ENCODE measurements at regions not wholly inside any gene's neighbourhood (a gene's known extent, or its start where the extent isn't known, plus 50 kb on each side); places are given as distances from the start of the nearest gene placed in this dataset.

DNA sequence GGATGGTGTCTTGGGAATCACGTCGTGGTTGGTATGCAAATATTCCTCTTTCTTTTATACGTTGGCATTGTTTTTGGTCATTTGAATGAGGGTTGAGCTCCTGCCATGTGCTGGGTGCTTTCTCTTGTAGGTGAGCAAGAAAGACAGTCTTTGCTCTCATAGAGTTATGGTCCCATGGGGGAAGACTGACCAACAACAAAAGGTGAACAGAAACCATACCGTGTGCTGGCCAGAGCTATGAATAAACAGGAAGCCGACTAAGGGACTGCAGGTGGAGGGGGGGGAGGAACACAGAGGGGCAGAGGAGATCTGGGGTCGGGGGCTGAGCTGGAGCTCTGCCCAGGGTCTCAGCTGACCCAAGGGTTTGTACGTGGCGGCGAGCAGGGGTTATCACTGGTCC is 245.3 kb downstream of the CTTN start:
- no peaks in the 10 kb centered on the region for H3K4me1 ChIP-seq (replicated peaks)
- H3K27me3 ChIP-seq (replicated peaks) = no peaks in the 10 kb centered on the region
- no peak for DNase-seq (ENCODE audit: low read depth in 1 of 2, low spot score in 2 of 2)
- H3K36me3 ChIP-seq = no peaks in the 10 kb centered on the region
- no peak overlapping the region for H3K27ac ChIP-seq
- H3K4me3 ChIP-seq = no peak overlapping the region
- peaks cover 78% of the 10 kb centered on the region for H3K9me3 ChIP-seq (replicated peaks)

DNA sequence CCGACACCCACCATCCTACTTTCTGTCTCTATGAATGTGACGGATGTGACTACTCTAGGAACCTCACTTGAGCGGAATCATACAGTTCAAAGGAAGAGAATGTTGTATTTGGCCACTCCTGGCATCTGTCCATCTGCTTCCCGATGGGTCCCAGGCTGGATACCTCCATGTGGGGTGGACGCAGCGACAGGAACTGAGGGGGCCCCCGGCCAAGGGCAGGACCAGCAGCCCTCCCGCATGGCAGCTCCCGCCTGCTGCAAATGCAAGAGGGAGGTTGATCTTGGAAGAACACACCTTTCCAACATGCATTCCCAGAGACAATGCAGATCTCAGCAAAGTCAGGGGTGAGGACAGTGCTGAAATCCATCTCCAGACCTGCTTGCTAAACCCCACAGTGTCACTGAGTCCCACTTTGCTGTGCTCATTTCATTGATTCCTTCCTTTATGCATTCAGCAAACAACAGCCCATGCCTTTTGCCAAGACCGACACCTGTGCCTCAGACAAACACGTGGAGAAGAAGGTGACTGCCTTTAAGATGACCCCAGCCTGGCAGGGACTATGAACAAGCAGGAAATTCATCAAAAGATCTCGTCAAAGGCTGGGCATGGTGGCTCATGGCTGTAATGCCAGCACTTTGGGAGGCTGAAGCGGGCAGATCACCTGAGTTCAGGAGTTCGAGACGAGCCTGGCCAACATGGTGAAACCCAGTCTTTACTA is 246.2 kb downstream of the CTTN start:
- Histone ChIP-seq H3K9me3 (replicated peaks) (peaks cover 77% of the 10 kb centered on the region), H3K27ac (no peak overlapping the region), H3K27me3 (replicated peaks) (no peaks in the 10 kb centered on the region), H3K4me3 (no peak overlapping the region), H3K36me3 (no peaks in the 10 kb centered on the region), H3K4me1 (replicated peaks) (no peaks in the 10 kb centered on the region)
- no peak for DNase-seq (ENCODE audit: low read depth in 1 of 2, low spot score in 2 of 2)

DNA sequence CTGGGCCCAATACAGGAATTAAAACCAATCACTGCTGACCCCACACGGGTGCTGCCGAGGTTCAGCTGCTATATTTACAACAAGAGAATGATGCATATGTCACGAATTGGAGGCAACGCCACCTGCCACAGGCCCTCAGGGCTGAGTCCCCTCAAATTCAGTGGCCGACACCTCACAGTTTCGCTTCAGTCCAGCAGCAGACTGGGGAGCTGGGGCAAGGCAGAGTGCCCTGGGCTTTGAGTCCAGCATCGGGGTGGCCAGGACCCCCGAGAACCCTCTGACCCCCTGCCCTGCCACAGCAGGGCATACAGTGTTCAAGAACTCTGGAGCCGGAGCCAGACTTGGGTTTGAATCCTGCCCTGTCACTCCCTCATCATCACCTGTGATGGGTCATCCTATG is 247.2 kb downstream of the CTTN start:
- H3K4me1 ChIP-seq (replicated peaks) = no peaks in the 10 kb centered on the region
- peaks cover 75% of the 10 kb centered on the region for H3K9me3 ChIP-seq (replicated peaks)
- DNase-seq (ENCODE audit: low read depth in 1 of 2, low spot score in 2 of 2) = no peak
- no peaks in the 10 kb centered on the region for H3K27me3 ChIP-seq (replicated peaks)
- no peak overlapping the region for H3K4me3 ChIP-seq
- no peak overlapping the region for H3K27ac ChIP-seq
- no peaks in the 10 kb centered on the region for H3K36me3 ChIP-seq

DNA sequence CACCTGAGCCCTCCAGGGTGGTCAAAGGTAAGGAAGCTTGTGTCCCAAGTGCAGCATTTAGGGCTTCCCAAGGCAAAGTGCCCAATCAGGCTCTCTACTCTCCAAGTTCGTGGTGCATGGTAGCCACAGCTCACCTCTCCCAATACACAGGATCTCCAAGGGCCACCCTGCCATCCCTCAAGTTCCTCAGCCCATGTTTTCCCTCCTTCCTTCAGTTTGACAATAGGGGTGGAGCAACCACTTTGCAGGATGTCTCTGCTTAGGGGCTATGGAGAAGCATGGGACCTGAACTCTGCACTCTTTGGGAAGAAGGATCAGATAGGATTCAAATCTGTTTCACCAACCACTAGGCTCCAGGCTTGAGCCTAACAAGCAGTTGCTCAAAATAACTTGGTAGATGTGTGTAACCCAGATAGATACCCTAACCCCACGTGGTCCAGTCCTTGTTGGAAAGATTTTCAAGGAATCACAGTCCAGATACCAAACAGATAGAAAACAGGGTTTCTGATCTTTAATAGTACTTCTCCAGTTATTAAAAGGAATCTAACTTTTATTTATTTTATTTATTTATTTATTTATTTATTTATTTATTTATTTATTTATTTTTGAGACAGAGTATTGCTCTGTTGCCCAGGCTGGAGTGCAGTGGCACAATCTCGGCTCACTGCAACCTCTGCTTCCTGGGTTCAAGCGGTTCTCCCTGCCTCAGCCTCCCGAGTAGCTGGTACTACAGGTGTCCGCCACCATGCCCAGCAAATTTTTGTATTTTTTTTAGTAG is 248.1 kb downstream of the CTTN start:
- Histone ChIP-seq H3K36me3 (no peaks in the 10 kb centered on the region), H3K4me3 (no peak overlapping the region), H3K27ac (no peak overlapping the region), H3K4me1 (replicated peaks) (no peaks in the 10 kb centered on the region), H3K27me3 (replicated peaks) (no peaks in the 10 kb centered on the region), H3K9me3 (replicated peaks) (peaks cover 75% of the 10 kb centered on the region)
- no peak for DNase-seq (ENCODE audit: low read depth in 1 of 2, low spot score in 2 of 2)

DNA sequence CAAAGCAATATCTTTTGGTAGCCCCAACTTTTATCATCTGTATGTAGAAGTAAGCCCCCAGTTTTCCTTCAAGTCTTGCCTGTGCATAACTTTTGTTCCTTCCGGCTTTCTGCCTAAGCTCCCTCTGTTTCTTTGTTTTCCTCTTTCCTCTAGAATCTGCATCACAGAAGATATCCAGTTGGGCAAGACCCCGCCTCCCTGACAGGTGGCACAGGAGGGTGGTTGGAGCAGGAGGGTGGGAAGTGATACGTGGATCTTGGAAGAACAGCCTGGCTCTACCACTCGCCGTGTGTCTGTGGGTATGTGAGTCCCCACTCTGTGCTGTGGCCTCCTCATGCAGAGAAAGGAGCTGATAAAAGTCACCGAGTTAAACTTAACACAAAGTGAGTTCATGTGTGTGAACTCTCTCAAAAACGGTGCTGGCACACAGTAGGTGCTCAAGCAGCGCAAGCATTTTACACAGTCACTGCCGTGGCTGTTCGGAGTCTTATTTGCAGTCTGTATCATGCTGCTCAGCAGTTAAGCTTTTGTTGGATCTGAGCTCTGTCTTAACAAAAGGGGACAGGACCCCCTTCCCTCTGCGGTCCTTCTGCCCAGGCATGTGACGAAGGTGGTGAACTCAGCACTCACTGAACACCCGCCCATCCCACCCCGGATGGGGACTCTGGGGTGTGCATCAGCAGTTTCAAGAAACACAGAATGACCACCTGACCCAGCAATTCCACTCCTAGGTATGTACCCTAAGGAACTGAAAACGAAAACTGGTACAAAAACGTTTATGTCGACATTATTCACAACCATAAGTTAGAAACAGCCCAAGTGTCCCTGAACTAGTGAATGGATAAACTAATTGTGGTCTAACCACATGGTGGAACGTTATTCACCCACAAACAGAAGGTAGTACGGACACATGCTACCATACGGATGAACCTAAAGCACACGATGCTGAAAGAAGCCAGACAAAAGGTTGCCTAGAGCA is 249.1 kb downstream of the CTTN start:
- H3K36me3 ChIP-seq = no peaks in the 10 kb centered on the region
- H3K4me1 ChIP-seq (replicated peaks) = no peaks in the 10 kb centered on the region
- no peak overlapping the region for H3K27ac ChIP-seq
- no peaks in the 10 kb centered on the region for H3K27me3 ChIP-seq (replicated peaks)
- H3K4me3 ChIP-seq = no peak overlapping the region
- peaks cover 71% of the 10 kb centered on the region for H3K9me3 ChIP-seq (replicated peaks)
- DNase-seq (ENCODE audit: low read depth in 1 of 2, low spot score in 2 of 2) = no peak

DNA sequence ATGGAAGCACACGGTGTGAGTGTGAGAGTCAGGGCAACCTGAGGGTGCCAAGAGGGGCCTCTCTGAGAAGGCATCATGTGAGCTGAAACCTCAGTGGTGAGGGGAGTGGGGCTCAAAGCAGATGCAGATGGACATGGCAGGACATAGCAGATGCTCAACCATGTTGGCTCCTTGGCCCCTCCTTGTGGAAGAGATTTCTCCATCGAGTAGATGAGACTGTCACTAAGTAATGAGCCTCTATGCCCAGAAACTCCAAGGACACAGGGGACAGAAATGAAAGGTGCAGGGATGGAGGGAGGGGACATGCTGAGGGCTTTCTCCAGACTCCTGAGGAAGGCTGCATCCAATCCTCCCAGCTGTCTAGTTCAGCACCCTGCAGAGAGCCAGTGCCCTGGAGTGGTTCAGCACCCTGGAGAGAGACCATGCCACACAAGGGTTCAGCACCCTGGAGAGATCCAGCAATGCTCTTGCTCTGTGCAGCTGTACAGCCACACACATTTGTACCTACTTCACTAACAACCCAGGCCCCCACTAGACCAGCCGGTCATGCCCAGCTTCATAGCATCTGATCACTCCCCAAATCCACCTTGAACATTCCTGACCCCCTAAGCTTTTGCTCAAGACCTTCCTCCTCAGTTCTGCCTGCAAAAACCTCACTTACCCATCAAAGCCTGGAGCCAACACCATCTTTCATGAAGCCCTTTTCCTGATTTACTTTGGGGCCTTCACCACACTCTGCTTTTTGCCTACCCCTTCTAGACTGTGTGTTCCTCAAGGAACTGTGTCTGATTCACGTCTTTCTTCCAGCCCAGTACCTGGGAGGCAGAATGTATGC is 252.0 kb downstream of the CTTN start:
- H3K27me3 ChIP-seq (replicated peaks) = no peaks in the 10 kb centered on the region

DNA sequence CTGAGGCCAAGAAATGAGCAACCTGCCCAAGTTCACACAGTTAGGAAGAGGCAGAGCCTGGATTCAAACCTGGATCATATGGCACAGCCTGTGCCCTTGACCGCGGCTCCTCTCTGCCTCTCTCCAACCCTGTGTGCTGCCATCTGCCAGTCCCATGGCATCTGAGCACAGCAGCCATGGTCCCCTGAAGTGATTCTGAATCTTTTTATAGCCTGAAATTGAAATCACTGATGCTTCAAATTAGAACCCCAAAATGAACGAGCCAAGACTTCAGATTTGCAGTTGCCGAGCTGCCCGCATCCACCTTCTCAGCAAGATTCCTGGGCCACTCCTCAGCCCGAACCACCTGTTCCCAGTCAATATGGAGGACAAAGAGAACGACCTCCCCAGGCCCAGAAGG is 252.7 kb downstream of the CTTN start:
- no peaks in the 10 kb centered on the region for H3K27me3 ChIP-seq (replicated peaks)

More for the DNA sequence above, 252.0 kb downstream of the CTTN start:
- peak; percentile 51 to 71 for DNase-seq (ENCODE audit: low read depth in 1 of 2, low spot score in 2 of 2)
- Histone ChIP-seq H3K27ac (no peak overlapping the region), H3K9me3 (replicated peaks) (peaks cover 57% of the 10 kb centered on the region), H3K36me3 (no peaks in the 10 kb centered on the region), H3K4me1 (replicated peaks) (no peaks in the 10 kb centered on the region), H3K4me3 (no peak overlapping the region)

DNA sequence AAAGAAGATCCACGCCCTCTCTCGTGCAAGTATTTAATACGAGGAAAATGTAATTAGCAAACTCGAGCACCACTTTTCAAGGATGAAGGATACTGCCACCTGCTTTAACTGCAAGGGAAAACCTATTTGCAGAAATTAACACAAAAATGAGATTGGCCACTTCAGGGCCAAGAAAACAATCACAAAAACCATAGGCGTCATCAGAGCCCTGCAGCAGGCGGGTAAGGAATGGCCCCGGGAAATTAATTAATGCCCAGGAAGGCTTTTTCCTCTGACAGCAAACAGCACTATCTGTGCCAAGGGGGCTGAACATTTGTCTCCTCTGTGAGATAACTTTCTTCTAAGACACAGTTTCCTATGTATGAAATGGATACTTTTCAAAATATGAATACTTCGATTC is 255.7 kb downstream of the CTTN start:
- no peak for DNase-seq (ENCODE audit: low read depth in 1 of 2, low spot score in 2 of 2)
- Histone ChIP-seq H3K4me1 (replicated peaks) (no peaks in the 10 kb centered on the region), H3K4me3 (no peak overlapping the region), H3K27ac (no peak overlapping the region), H3K9me3 (replicated peaks) (peaks cover 58% of the 10 kb centered on the region), H3K27me3 (replicated peaks) (no peaks in the 10 kb centered on the region), H3K36me3 (no peaks in the 10 kb centered on the region)

More for the DNA sequence above, 252.7 kb downstream of the CTTN start:
- Histone ChIP-seq H3K4me3 (no peak overlapping the region), H3K9me3 (replicated peaks) (peaks cover 57% of the 10 kb centered on the region), H3K4me1 (replicated peaks) (no peaks in the 10 kb centered on the region), H3K27ac (no peak overlapping the region), H3K36me3 (no peaks in the 10 kb centered on the region)
- no peak for DNase-seq (ENCODE audit: low read depth in 1 of 2, low spot score in 2 of 2)

DNA sequence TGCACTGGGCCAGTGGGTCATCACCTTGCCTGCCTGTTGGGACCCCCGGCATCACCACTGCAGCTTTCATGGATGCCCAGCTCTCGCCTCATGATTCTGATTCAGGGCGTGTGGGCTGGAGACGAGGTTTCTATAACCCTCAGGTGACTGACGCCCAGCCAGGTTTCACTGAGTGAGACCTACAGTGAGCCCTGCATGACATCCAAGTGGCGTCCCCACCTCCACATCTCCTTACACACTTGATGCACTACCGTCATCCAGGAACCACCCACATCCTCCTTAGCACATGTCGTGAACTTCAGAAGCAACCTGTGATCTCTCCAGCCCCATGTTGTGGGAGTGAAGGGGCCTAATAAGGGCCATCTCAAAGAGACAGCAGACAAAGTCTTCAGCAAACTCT is 257.5 kb downstream of the CTTN start:
- H3K27ac ChIP-seq = no peak overlapping the region
- no peak for DNase-seq (ENCODE audit: low read depth in 1 of 2, low spot score in 2 of 2)
- no peaks in the 10 kb centered on the region for H3K27me3 ChIP-seq (replicated peaks)
- H3K4me3 ChIP-seq = no peak overlapping the region
- H3K4me1 ChIP-seq (replicated peaks) = no peaks in the 10 kb centered on the region; the same call in 1 of the 2 replicates
- no peaks in the 10 kb centered on the region for H3K36me3 ChIP-seq
- peaks cover 63% of the 10 kb centered on the region for H3K9me3 ChIP-seq (replicated peaks)

DNA sequence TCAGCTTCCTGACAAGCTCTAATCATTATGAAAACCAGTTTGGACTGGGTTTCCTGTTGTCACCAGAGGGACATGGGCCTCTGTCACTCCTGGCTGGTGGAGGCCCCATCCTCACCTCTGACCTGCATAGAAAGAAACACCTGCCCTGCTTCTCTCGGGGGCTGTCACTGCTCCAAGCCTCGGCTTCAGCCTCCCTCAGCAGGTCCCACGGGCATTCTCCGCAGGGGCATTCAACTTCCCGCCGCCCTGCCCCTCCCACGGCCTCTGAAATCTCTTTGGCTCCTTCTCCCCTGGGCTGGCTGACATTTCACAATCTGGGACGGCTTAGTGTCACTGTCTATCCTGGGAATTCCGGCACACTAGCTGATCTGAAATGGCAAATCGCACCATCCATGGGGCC is 257.9 kb downstream of the CTTN start:
- no peak for DNase-seq (ENCODE audit: low read depth in 1 of 2, low spot score in 2 of 2)
- Histone ChIP-seq H3K27ac (no peak overlapping the region), H3K4me1 (replicated peaks) (no peaks in the 10 kb centered on the region; the same call in 1 of the 2 replicates), H3K27me3 (replicated peaks) (no peaks in the 10 kb centered on the region), H3K4me3 (no peak overlapping the region), H3K9me3 (replicated peaks) (peaks cover 62% of the 10 kb centered on the region), H3K36me3 (no peaks in the 10 kb centered on the region)

DNA sequence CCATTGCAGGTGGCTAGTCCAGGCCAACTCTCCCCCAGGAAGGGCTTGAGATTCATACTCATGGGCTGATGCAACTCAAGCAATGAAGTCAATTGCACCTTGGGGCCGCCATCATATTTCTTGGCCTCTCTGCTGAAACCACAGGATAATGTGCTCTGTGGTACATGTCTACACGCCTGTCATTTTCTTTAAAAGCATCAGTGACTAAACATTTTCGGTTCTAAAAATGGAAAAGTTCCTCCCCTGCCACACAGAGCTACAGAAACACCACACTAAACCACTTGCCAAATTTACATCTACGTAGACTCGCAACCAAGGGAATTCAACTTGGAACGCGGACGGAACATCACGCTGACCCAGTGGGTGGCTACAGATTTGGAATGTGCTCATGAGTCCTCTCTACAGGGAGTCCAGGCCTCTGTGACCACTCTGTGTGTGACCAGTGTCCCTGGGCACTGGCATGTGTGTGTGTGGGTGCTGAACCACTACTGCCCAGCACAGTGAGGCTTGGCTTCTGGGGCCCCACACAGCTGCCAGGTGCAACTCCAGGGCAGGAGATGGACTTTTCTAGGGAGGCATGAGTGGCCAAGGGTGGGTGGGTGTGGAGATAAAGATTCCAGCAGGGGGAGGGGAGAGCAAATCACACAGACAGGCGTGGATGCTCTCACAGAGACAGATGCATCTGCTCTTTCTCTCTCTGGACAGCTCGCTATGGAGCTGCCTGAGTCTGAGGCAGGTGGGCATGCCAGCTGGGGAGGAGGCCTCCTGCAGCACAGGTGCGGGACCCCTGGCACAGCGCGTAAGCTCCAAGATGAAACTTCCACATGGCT is 261.9 kb downstream of the CTTN start:
- no peak for DNase-seq (ENCODE audit: low read depth in 1 of 2, low spot score in 2 of 2)
- no peak overlapping the region for H3K4me3 ChIP-seq

DNA sequence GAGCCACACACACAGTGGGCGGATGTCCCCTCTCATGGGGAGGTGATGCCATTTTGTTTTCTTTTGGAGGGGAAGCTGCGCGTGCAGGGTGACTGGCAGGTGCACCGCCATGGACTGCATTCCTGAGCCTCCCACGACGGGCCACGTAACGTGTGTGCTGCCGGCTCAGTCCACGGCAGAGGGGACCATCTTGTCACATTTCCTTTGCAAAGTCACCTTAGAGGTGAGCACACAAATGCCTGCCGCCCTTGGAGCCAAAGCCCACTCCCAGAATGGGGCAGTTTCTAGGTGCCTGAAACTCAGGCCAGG is 262.5 kb downstream of the CTTN start:
- Histone ChIP-seq H3K4me1 (replicated peaks) (peaks cover 22% of the 10 kb centered on the region), H3K9me3 (replicated peaks) (peaks cover 86% of the 10 kb centered on the region), H3K4me3 (no peak overlapping the region), H3K27ac (no peak overlapping the region), H3K27me3 (replicated peaks) (no peaks in the 10 kb centered on the region), H3K36me3 (no peaks in the 10 kb centered on the region)
- no peak for DNase-seq (ENCODE audit: low read depth in 1 of 2, low spot score in 2 of 2)

More for the DNA sequence above, 261.9 kb downstream of the CTTN start:
- no peaks in the 10 kb centered on the region for H3K27me3 ChIP-seq (replicated peaks)
- H3K4me1 ChIP-seq (replicated peaks) = peaks cover 22% of the 10 kb centered on the region
- H3K36me3 ChIP-seq = no peaks in the 10 kb centered on the region
- H3K9me3 ChIP-seq (replicated peaks) = peaks cover 86% of the 10 kb centered on the region
- H3K27ac ChIP-seq = no peak overlapping the region

All from SJSA1 (cell line).